T-cell (primary cell): ENCODE measurements at regions not wholly inside any gene's neighbourhood (a gene's known extent, or its start where the extent isn't known, plus 50 kb on each side); places are given as distances from the start of the nearest gene placed in this dataset.

Experiments
- ATAC-seq, 4 experiments: fragments of 200-7000 bp in 3 of 4; fragments of 150-1000 bp in 1 of 4; cut with Tn5 transposase; replicated peaks in 1 of 4; 1 replicate in 3 of 4; 2 replicates in 1 of 4; pipeline ENCODE4 v1.10.0; 2021; ENCODE audit warnings: moderate library complexity in 3 of 4, mild to moderate bottlenecking in 2 of 4, moderate number of reproducible peaks in 1 of 4
- CTCF ChIA-PET, 2 donors: fragments of 300-600 bp; sonication (Branson Sonifier 250); formaldehyde crosslinking; loops; one replicate each; lab custom pipeline; 2022; ENCODE audit warnings: antibody characterized with exemption in 2 of 2; lab: Charles Lee
- POLR2A ChIA-PET, 2 donors: fragments of 300-600 bp; sonication (Branson Sonifier 250); formaldehyde crosslinking; loops; one replicate each; lab custom pipeline; 2022; ENCODE audit warnings: antibody characterized with exemption in 2 of 2; lab: Charles Lee
- DNase-seq, 35 experiments: peaks; one replicate each; pipeline versions ENCODE4 v3.0.0 to v3.0.0-alpha.2; 2013 to 2023
- H3K27ac ChIP-seq: one replicate; pipeline ENCODE4 v1.5.1; 2013; ENCODE audit warnings: low read length
- H3K27me3 ChIP-seq, 2 experiments: replicated peaks in 1 of 2; 1 replicate in 1 of 2; 2 replicates in 1 of 2; pipeline versions ENCODE4 v1.6.1 to v1.7.0; 2013; ENCODE audit warnings: low read length in 1 of 2, mixed read lengths in 1 of 2; ENCODE audit not compliant: control insufficient read depth in 2 of 2, insufficient read depth in 2 of 2; ENCODE audit errors: extremely low read depth in 1 of 2
- H3K36me3 ChIP-seq, 2 donors: 1 replicate in 1 of 2; 2 replicates in 1 of 2; pipeline versions ENCODE4 v1.6.1 to v1.7.0; 2013; ENCODE audit warnings: low read length in 1 of 2; ENCODE audit not compliant: control insufficient read depth in 2 of 2, insufficient read depth in 1 of 2; ENCODE audit errors: extremely low read depth in 1 of 2
- H3K4me1 ChIP-seq, 2 experiments: 1 replicate in 1 of 2; 2 replicates in 1 of 2; pipeline versions ENCODE4 v1.6.1 to v1.7.0; 2013; ENCODE audit warnings: low read length in 2 of 2, mixed read lengths in 1 of 2; ENCODE audit not compliant: insufficient read depth in 2 of 2, control insufficient read depth in 1 of 2; ENCODE audit errors: extremely low read depth in 1 of 2
- H3K4me3 ChIP-seq, 2 donors: 1 replicate in 1 of 2; 2 replicates in 1 of 2; pipeline versions ENCODE4 v1.5.1 to v1.7.0; 2013; ENCODE audit warnings: mild to moderate bottlenecking in 2 of 2, low read length in 1 of 2, moderate library complexity in 1 of 2; ENCODE audit not compliant: control insufficient read depth in 1 of 2; ENCODE audit errors: extremely low read depth in 1 of 2
- H3K9me3 ChIP-seq: 2 replicates; pipeline ENCODE4 v1.7.0; 2013
- H3K27ac Mint-ChIP-seq, 2 donors: one replicate each; pipeline ENCODE4 v1.8.0; 2020 to 2021; ENCODE audit warnings: mild to moderate bottlenecking in 2 of 2, mixed read lengths in 2 of 2
- H3K27me3 Mint-ChIP-seq, 2 donors: one replicate each; pipeline ENCODE4 v1.8.0; 2021 to 2022; ENCODE audit warnings: mixed read lengths in 2 of 2
- H3K36me3 Mint-ChIP-seq: one replicate; pipeline ENCODE4 v1.8.0; 2021; ENCODE audit warnings: mixed read lengths
- H3K4me1 Mint-ChIP-seq, 3 donors: one replicate each; pipeline ENCODE4 v1.8.0; 2020 to 2022; ENCODE audit warnings: mixed read lengths in 3 of 3, mild to moderate bottlenecking in 1 of 3
- H3K4me3 Mint-ChIP-seq, 3 donors: one replicate each; pipeline ENCODE4 v1.8.0; 2020 to 2022; ENCODE audit warnings: mild to moderate bottlenecking in 3 of 3, mixed read lengths in 3 of 3, moderate library complexity in 3 of 3
- H3K9me3 Mint-ChIP-seq, 3 donors: one replicate each; pipeline ENCODE4 v1.8.0; 2020 to 2022; ENCODE audit warnings: mixed read lengths in 3 of 3
- WGBS: methylation state at CpG from one replicate; pipeline ENCODE4 v1.1.5; 2013; ENCODE audit warnings: missing lambda C conversion rate; ENCODE audit not compliant: insufficient coverage; 5-methylcytosine and 5-hydroxymethylcytosine counted together

DNA sequence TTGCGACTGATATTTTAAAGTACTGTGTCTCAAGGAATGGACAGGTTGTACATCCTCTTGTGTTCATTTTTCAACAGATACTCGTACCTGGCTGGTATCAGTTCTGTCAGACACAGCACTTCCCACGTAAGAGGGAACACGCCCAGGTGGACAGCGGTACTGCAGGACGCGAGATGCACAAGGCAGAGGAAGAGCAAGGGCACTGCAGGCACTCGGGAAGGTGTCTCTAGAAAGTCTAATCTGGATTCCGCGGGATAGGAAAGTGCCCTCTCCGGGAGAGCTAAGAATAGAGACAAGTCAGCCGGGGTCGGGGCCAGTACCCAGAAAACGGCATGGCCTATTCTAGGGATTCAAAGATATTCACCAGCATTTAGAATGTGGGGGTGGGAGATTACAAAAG is 94.2 kb upstream of the MBOAT1 start:
- ATAC-seq (no peak), DNase-seq (no peak)
- Mint-ChIP-seq H3K27ac (no peak overlapping the region), H3K9me3 (peaks cover 0 to 5% (median 4%) of the 10 kb centered on the region in 3 donors), H3K4me3 (no peak overlapping the region), H3K36me3 (no peaks in the 10 kb centered on the region), H3K27me3 (no peaks in the 10 kb centered on the region), H3K4me1 (no peaks in the 10 kb centered on the region)
- POLR2A ChIA-PET = no interaction called here
- Histone ChIP-seq H3K4me3 (no peak overlapping the region), H3K4me1 (no peaks in the 10 kb centered on the region), H3K9me3 (no peaks in the 10 kb centered on the region), H3K36me3 (no peaks in the 10 kb centered on the region), H3K27me3 (no peaks in the 10 kb centered on the region), H3K27ac (no peak overlapping the region)
- CTCF ChIA-PET = no interaction called here
- 91% methylated on average over 10 of the region's 14 CpGs for WGBS

DNA sequence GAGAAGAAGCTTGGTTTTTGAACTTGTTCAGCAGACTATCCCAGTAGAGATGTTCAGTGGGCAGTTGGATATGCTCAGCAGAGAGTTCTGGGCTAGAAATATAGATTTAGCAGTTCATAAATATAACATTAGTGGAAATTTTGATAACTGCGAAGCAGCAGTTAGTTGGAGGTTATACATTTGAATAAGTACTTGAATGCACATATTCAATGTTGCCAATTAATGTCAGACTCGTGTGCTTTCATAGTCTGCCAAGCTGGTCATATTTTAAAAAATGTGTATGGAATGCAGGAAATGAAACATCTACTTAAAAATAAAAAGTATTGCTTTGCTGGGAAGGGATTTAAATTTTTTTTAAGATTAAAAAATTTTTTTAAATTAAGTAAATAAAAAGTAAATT is 92.5 kb upstream of the E2F3 start:
- no peak overlapping the region for H3K27ac Mint-ChIP-seq

DNA sequence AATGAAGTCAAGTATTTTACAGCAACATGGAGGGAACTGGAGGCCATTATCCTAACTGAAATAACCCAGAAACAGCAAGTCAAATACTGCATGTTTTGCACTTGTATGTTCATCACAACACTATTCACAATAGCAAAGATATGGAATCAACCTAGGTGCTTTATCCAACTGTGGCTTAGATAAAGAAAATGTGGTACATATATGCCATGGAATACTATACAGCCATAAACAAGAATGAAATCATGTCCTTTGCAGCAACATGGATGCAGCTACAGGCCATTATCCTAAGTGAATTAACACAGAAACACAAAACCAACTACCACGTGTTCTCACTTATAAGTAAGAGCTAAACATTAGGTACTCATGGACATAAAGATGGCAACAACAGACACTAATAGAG is 91.5 kb upstream of the E2F3 start:
- no peaks in the 10 kb centered on the region for H3K36me3 ChIP-seq
- Mint-ChIP-seq H3K4me3 (no peak overlapping the region), H3K27ac (no peak overlapping the region), H3K4me1 (no peaks in the 10 kb centered on the region), H3K27me3 (no peaks in the 10 kb centered on the region), H3K36me3 (no peaks in the 10 kb centered on the region), H3K9me3 (peaks cover 0 to 5% (median 4%) of the 10 kb centered on the region in 3 donors)
- no peak overlapping the region for H3K4me3 ChIP-seq
- WGBS = no CpG with 5 or more reads among the region's 1 CpG
- DNase-seq (no peak), ATAC-seq (no peak)
- H3K27me3 ChIP-seq = no peaks in the 10 kb centered on the region
- no peaks in the 10 kb centered on the region for H3K9me3 ChIP-seq
- no peak overlapping the region for H3K27ac ChIP-seq
- POLR2A ChIA-PET = interaction anchor here in 1 of 2 donors (1.0 kb wide), 1 partner anchor 9 kb away, joined by 3 read pairs; no protein-coding TSS in a partner anchor
- no peaks in the 10 kb centered on the region for H3K4me1 ChIP-seq
- CTCF ChIA-PET = interaction anchor here in 1 of 2 donors (0.5 kb wide), 1 partner anchor 1712 kb away, joined by 3 read pairs; no protein-coding TSS in a partner anchor

More for the DNA sequence above, 92.5 kb upstream of the E2F3 start:
- Histone ChIP-seq H3K9me3 (no peaks in the 10 kb centered on the region), H3K4me1 (no peaks in the 10 kb centered on the region), H3K27me3 (no peaks in the 10 kb centered on the region), H3K4me3 (no peak overlapping the region), H3K36me3 (no peaks in the 10 kb centered on the region), H3K27ac (no peak overlapping the region)
- Mint-ChIP-seq H3K27me3 (no peaks in the 10 kb centered on the region), H3K4me1 (no peaks in the 10 kb centered on the region), H3K36me3 (no peaks in the 10 kb centered on the region), H3K4me3 (no peak overlapping the region), H3K9me3 (peaks cover 0 to 5% (median 4%) of the 10 kb centered on the region in 3 donors)
- CTCF ChIA-PET = interaction anchor here in 1 of 2 donors (0.5 kb wide), 2 partner anchors 9 to 23 kb away, joined by 3 read pairs; no protein-coding TSS in a partner anchor
- no peak for DNase-seq
- ATAC-seq = no peak
- POLR2A ChIA-PET = no interaction called here
- WGBS = no CpG with 5 or more reads among the region's 2 CpGs

DNA sequence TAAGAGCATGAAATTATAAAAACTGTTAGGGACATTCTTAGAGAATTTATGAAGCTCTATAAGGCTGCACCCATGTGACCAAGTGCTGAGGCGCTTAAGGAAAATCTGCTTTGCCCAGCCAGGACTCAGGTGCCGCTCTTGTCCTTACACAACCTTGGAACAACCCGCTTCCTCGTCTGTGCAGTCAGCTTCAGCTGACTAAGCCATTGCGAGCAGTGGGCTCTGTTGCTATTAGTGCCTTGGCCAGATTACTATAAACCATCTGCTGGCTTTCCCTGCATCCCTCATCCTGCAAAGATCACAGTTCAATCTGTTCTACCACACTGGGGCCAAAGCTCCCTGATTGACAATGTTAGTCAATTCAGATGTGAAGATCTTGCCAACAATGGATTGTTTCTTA is 89.1 kb upstream of the E2F3 start:
- Mint-ChIP-seq H3K9me3 (peaks cover 0 to 5% (median 4%) of the 10 kb centered on the region in 3 donors), H3K36me3 (no peaks in the 10 kb centered on the region), H3K4me1 (no peaks in the 10 kb centered on the region), H3K27ac (no peak overlapping the region), H3K27me3 (no peaks in the 10 kb centered on the region), H3K4me3 (no peak overlapping the region)
- POLR2A ChIA-PET = no interaction called here
- ATAC-seq (no peak), DNase-seq (no peak)
- Histone ChIP-seq H3K27ac (no peak overlapping the region), H3K9me3 (no peaks in the 10 kb centered on the region), H3K4me3 (no peak overlapping the region), H3K4me1 (no peaks in the 10 kb centered on the region), H3K36me3 (no peaks in the 10 kb centered on the region), H3K27me3 (no peaks in the 10 kb centered on the region)
- CTCF ChIA-PET = interaction anchor here (0.6 to 0.8 kb wide), 2 partner anchors 53 to 216 kb away, joined by 3 read pairs; no protein-coding TSS in a partner anchor
- WGBS = 100% methylated on average over 4 of the region's 5 CpGs

DNA sequence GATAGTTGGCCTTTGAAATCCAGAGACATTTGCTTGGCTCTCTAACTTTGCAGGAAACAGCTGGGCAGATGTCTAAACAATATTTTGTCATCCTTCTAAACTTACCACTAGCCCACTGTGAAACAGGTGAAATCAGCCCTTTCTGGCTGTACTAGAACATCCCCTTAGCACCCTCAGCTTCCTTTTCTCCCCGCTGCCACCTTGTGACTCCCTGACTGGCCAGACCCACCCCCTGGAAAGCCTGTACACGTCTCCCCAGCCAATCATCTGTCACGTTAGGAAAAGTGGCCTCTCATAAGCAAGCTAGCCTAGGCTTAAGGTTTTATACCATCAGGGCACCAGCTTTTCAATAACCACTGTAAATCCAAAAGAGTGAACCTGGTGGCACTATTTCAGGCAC is 88.6 kb upstream of the E2F3 start:
- ChIA-PET CTCF (interaction anchor here in 1 of 2 donors (0.8 kb wide), 1 partner anchor 215 kb away, joined by 3 read pairs; no protein-coding TSS in a partner anchor), POLR2A (no interaction called here)
- no peak overlapping the region for H3K4me3 Mint-ChIP-seq

DNA sequence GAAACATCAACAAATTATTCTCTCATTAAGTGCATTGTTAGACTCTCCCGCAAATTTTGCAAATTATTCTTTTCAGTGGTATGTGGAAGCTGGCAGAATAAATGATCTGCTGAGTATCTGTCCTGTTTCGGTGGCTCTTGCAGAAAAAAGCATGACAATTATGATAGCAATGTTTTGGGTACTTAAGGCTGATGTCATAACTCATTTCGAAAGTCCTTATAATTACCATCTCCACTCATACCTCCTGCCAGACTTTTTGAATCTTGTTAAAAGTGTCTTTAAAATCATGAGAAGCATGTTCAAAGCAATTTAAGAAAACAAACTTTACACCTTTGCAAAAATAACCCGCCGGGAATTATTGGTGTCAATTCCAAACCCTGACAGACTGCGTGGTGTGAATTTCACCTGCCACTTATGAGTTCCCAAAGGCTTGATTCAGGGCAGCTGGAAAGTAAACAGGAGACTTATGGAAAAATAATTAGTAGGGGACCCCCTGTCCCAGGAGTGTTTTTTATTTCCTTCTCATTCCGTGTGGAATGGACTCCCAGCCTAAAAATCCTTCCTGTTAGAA is 87.6 kb upstream of the E2F3 start:
- CTCF ChIA-PET = no interaction called here
- Mint-ChIP-seq H3K36me3 (no peaks in the 10 kb centered on the region), H3K9me3 (peaks cover 0 to 5% (median 4%) of the 10 kb centered on the region in 3 donors), H3K4me1 (peaks cover 0 to 5% (median 3%) of the 10 kb centered on the region in 3 donors), H3K27me3 (no peaks in the 10 kb centered on the region), H3K27ac (no peak overlapping the region), H3K4me3 (no peak overlapping the region)
- H3K27ac ChIP-seq = no peak overlapping the region
- no peaks in the 10 kb centered on the region for H3K27me3 ChIP-seq
- POLR2A ChIA-PET = no interaction called here
- H3K36me3 ChIP-seq = no peaks in the 10 kb centered on the region
- no peak overlapping the region for H3K4me3 ChIP-seq
- ATAC-seq (no peak), DNase-seq (no peak)
- no peaks in the 10 kb centered on the region for H3K9me3 ChIP-seq
- WGBS = no CpG with 5 or more reads among the region's 7 CpGs
- H3K4me1 ChIP-seq = peaks cover 0 to 1% of the 10 kb centered on the region in 2 experiments

More for the DNA sequence above, 88.6 kb upstream of the E2F3 start:
- ATAC-seq = no peak
- Mint-ChIP-seq H3K27ac (no peak overlapping the region), H3K27me3 (no peaks in the 10 kb centered on the region), H3K36me3 (no peaks in the 10 kb centered on the region), H3K9me3 (peaks cover 0 to 5% (median 4%) of the 10 kb centered on the region in 3 donors), H3K4me1 (peaks cover 0 to 1% (median 0%) of the 10 kb centered on the region in 3 donors)
- Histone ChIP-seq H3K27ac (no peak overlapping the region), H3K36me3 (no peaks in the 10 kb centered on the region), H3K4me1 (no peaks in the 10 kb centered on the region), H3K4me3 (no peak overlapping the region), H3K9me3 (no peaks in the 10 kb centered on the region), H3K27me3 (no peaks in the 10 kb centered on the region)
- no peak for DNase-seq
- 50% methylated on average over 3 of the region's 3 CpGs for WGBS
